ENCODE measurements at regions not wholly inside any gene's neighbourhood (a gene's known extent, or its start where the extent isn't known, plus 50 kb on each side); places are given as distances from the start of the nearest gene placed in this dataset.

GRCh38 chr15:61299075-61299763, 70.1 kb upstream of the RORA start:
- no peak overlapping the region for H3K56ac ChIP-seq (ENCODE audit: insufficient read length, low read depth, low read length)
- H2BK20ac ChIP-seq (ENCODE audit: low read depth, low read length, poor library complexity, severe bottlenecking): no peak overlapping the region
- no peaks in the 10 kb centered on the region for H3K36me3 Mint-ChIP-seq (ENCODE audit: insufficient read depth in 1 of 3, low read depth in 3 of 3)
- no peak overlapping the region for H4K5ac ChIP-seq (ENCODE audit: insufficient read length, low read depth, low read length)
- H2AK5ac ChIP-seq (ENCODE audit: insufficient read length, low read length): no peak overlapping the region
- H2BK15ac ChIP-seq (ENCODE audit: low read depth, low read length): no peak overlapping the region
- no peak overlapping the region for H3K27ac ChIP-seq (ENCODE audit: insufficient read length, low read depth, low read length)
- no peak overlapping the region for H2AFZ ChIP-seq (ENCODE audit: low read length)
- no peak overlapping the region for H3K23ac ChIP-seq (ENCODE audit: insufficient read length, low read depth, low read length)
- no peak overlapping the region for H2BK5ac ChIP-seq (ENCODE audit: insufficient read length, low read length)
- no peaks in the 10 kb centered on the region; the same call in 1 of the 2 replicates for H3K27me3 Mint-ChIP-seq (ENCODE audit: low read depth)
- H4K8ac ChIP-seq (replicated peaks; ENCODE audit: insufficient read length, low read depth, low read length): no peak overlapping the region
- no CpG with 5 or more reads among the region's 4 CpGs for WGBS (ENCODE audit: extremely low coverage, insufficient read length, low lambda C conversion rate)
- H3K4me1 ChIP-seq (ENCODE audit: insufficient read depth, low read length): no peaks in the 10 kb centered on the region
- no peak overlapping the region for H3K4me2 ChIP-seq (ENCODE audit: insufficient read depth, insufficient read length, low read length)
- no peak overlapping the region for H4K91ac ChIP-seq (ENCODE audit: insufficient read length, low read depth, low read length)
- H3K9ac ChIP-seq (ENCODE audit: extremely low read depth, insufficient read length, low read length): no peak overlapping the region
- H3K79me2 ChIP-seq (ENCODE audit: insufficient read depth, low read length): no peaks in the 10 kb centered on the region; the same call in 1 of the 2 replicates
- no peak overlapping the region for H3K14ac ChIP-seq (ENCODE audit: insufficient read depth, low read length)
- H3K4me3 Mint-ChIP-seq: no peak overlapping the region
- no peak overlapping the region for H2BK120ac ChIP-seq (ENCODE audit: low read depth, low read length, poor library complexity, severe bottlenecking)
- H3K4ac ChIP-seq (ENCODE audit: low read depth, low read length): no peak overlapping the region
- no peaks in the 10 kb centered on the region for H3K27me3 ChIP-seq (ENCODE audit: insufficient read depth, low read length)
- no peak overlapping the region for H3T11ph ChIP-seq (ENCODE audit: low read length)
- no peak for TF ChIP-seq CTCF (conservative IDR thresholded peaks at IDR 0.05)
- H3K18ac ChIP-seq (ENCODE audit: insufficient read length, low read depth, low read length): no peak overlapping the region
- H3K9me3 ChIP-seq (ENCODE audit: control insufficient read depth, low read depth, low read length): no peaks in the 10 kb centered on the region
- DNase-seq: no peak
- H3K4me1 Mint-ChIP-seq: no peaks in the 10 kb centered on the region
- no peak overlapping the region for H2BK12ac ChIP-seq (ENCODE audit: insufficient read length, low read depth, low read length)
- no peaks in the 10 kb centered on the region for H3K79me1 ChIP-seq (ENCODE audit: insufficient read depth, low read depth, low read length, poor library complexity, severe bottlenecking)
- no peaks in the 10 kb centered on the region; a peak in 1 of 5 replicates for H3K9me3 Mint-ChIP-seq
- H3K27ac Mint-ChIP-seq: no peak overlapping the region
- H4K20me1 ChIP-seq (ENCODE audit: control insufficient read depth, insufficient read depth, insufficient read length): peaks cover 2% of the 10 kb centered on the region
- no peaks in the 10 kb centered on the region for H3K23me2 ChIP-seq (ENCODE audit: insufficient read length, low read depth, low read length, poor library complexity, severe bottlenecking)
